Ascending aorta (tissue), 2 donors: ENCODE measurements at regions not wholly inside any gene's neighbourhood (a gene's known extent, or its start where the extent isn't known, plus 50 kb on each side); places are given as distances from the start of the nearest gene placed in this dataset.

Experiments
- DNase-seq, 2 donors: peaks; one replicate each; pipeline ENCODE4 v3.0.0-alpha.2; 2019; ENCODE audit warnings: low spot score in 2 of 2
- H3K27ac ChIP-seq, 2 donors: fragments of 200-600 bp; sonication (generic); one replicate each; pipeline ENCODE4 v1.5.1; 2016 to 2017; ENCODE audit warnings: mild to moderate bottlenecking in 1 of 2
- H3K27me3 ChIP-seq: fragments of 200-600 bp; sonication (generic); one replicate; pipeline ENCODE4 v1.5.1; 2017
- H3K36me3 ChIP-seq, 2 donors: fragments of 200-600 bp; sonication (generic); one replicate each; pipeline ENCODE4 v1.5.1; 2016
- H3K4me1 ChIP-seq, 2 donors: fragments of 200-600 bp; sonication (generic); one replicate each; pipeline ENCODE4 v1.5.1; 2016 to 2017; ENCODE audit warnings: mild to moderate bottlenecking in 1 of 2
- H3K4me3 ChIP-seq, 2 donors: fragments of 200-600 bp; sonication (generic); one replicate each; pipeline ENCODE4 v1.5.1; 2016 to 2017; ENCODE audit warnings: mild to moderate bottlenecking in 1 of 2
- H3K9me3 ChIP-seq, 2 donors: fragments of 200-600 bp; sonication (generic); one replicate each; pipeline ENCODE4 v1.5.1; 2016
- intact Hi-C: fragments of 100-400 bp; cut with DNase I; formaldehyde crosslinking; loops from one replicate; pipeline ENCODE4 v1.15.1; 2023
- TF ChIP-seq, protein P1 (sequence below), 3 experiments: fragments of 200-600 bp in 2 of 3; fragments of 450-650 bp in 1 of 3; sonication (generic) in 2 of 3; IDR thresholded peaks; one replicate each; pipeline ENCODE4 v1.5.1; 2016 to 2019; ENCODE audit warnings: antibody characterized with exemption in 3 of 3, mild to moderate bottlenecking in 1 of 3, moderate library complexity in 1 of 3

DNA sequence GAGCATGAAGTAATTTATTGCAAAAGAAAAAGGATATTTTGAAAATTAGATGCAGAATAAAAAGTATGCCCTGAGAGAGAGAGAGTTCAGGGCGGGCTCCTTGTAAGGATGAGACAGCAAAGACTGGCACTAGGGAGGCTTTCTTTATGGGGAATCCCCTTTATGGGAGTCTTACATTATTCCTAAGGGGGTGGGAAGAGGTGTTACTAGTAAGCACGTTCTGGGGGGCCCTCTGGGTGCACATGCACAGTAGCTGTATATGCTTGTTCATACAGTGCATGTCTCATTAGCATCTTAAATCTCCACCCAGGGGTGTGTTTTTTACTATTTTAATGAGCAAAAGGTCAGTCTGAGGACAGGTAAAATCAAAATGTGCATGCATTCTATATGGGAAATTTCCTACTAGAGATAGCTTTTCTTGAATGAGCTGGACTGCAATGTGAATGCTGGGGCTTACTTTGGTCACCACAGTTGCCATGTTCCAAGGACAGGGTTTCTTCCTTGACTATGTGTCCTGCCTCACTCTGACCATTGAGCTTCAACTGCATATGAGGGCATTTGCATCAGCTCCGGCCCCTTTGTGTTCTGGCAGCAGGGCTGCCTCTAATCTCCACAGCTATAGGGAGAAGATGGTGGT, 614.1 kb downstream of the NUF2 start:
- Histone ChIP-seq H3K4me1 (no peaks in the 10 kb centered on the region), H3K9me3 (no peaks in the 10 kb centered on the region), H3K4me3 (no peak overlapping the region), H3K27me3 (no peaks in the 10 kb centered on the region), H3K27ac (no peak overlapping the region), H3K36me3 (no peaks in the 10 kb centered on the region)
- no peak for DNase-seq
- intact Hi-C loops = no loop called here
- TF ChIP-seq, protein P1, sequence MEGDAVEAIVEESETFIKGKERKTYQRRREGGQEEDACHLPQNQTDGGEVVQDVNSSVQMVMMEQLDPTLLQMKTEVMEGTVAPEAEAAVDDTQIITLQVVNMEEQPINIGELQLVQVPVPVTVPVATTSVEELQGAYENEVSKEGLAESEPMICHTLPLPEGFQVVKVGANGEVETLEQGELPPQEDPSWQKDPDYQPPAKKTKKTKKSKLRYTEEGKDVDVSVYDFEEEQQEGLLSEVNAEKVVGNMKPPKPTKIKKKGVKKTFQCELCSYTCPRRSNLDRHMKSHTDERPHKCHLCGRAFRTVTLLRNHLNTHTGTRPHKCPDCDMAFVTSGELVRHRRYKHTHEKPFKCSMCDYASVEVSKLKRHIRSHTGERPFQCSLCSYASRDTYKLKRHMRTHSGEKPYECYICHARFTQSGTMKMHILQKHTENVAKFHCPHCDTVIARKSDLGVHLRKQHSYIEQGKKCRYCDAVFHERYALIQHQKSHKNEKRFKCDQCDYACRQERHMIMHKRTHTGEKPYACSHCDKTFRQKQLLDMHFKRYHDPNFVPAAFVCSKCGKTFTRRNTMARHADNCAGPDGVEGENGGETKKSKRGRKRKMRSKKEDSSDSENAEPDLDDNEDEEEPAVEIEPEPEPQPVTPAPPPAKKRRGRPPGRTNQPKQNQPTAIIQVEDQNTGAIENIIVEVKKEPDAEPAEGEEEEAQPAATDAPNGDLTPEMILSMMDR (IDR thresholded peaks at IDR 0.05) = no peak

DNA sequence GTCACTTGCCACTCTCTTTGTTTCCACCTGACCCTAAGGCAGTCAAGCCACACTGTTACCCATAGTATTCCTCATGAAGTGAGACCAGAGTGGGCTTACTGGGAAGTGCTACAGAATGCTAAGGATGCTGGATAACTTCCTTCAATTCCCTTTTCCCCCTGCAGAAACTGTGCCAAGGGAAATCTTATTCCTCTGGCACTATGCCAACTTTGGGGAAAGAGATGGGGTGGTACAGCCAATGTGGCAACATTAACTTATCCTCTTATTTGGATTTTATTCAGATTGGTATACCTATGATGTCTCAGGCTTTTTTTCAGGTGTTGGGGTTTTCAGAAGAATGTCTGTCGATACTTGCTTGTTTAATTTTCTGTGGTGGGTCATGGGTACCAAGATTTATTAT, 599.4 kb upstream of the PBX1 start:
- TF ChIP-seq, protein P1 (IDR thresholded peaks at IDR 0.05) = no peak
- Histone ChIP-seq H3K27ac (no peak overlapping the region), H3K27me3 (no peaks in the 10 kb centered on the region), H3K4me3 (no peak overlapping the region), H3K9me3 (peaks cover 5 to 17% of the 10 kb centered on the region in 2 donors), H3K4me1 (no peaks in the 10 kb centered on the region), H3K36me3 (no peaks in the 10 kb centered on the region)
- intact Hi-C loops = no loop called here
- no peak for DNase-seq

DNA sequence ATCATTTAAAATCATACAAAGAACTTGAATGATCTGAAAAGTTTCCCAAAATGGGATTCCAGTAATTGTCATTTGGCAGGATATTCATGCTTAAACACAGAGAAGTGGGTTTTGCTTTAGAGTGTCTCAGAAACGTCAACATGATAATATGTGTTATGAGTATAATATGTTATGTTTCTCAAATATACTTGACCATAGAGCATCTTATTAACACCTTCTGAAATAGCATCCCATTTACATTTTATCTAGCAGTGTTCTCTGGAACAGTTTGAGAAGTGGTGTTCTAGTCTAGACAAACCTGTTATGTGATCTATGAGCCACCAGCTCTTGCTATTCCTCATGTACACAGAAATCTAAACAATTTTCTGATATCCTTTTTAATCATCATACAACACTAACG, 588.8 kb upstream of the PBX1 start:
- Histone ChIP-seq H3K9me3 (peaks cover 0 to 6% of the 10 kb centered on the region in 2 donors), H3K36me3 (no peaks in the 10 kb centered on the region), H3K27ac (no peak overlapping the region), H3K4me3 (no peak overlapping the region), H3K27me3 (no peaks in the 10 kb centered on the region), H3K4me1 (no peaks in the 10 kb centered on the region)
- intact Hi-C loops = no loop called here
- DNase-seq = no peak
- TF ChIP-seq, protein P1 (IDR thresholded peaks at IDR 0.05) = no peak

DNA sequence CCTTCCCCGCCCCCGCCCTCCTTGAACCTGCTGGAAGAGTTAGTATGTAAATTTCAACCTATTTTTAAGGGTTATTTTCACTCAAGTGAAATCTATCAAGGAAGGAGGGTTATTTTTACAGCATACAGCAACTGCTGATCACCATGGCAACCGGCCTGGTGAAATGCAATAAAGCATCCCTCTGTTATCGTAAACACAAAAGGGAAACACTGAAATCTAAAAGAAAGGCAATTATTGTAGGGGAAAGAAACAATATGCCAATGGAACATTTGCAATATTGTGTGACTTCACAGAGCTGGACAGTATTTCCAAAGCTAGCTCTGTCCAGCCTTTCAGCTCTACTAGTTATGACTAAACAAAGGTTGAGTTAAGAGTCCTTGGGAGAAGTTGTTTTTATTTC, 588.3 kb upstream of the PBX1 start:
- no peak for DNase-seq
- Histone ChIP-seq H3K4me1 (no peaks in the 10 kb centered on the region), H3K4me3 (no peak overlapping the region), H3K36me3 (no peaks in the 10 kb centered on the region), H3K27me3 (no peaks in the 10 kb centered on the region), H3K27ac (no peak overlapping the region), H3K9me3 (peaks cover 0 to 6% of the 10 kb centered on the region in 2 donors)
- intact Hi-C loops = no loop called here
- TF ChIP-seq, protein P1 (IDR thresholded peaks at IDR 0.05) = no peak

DNA sequence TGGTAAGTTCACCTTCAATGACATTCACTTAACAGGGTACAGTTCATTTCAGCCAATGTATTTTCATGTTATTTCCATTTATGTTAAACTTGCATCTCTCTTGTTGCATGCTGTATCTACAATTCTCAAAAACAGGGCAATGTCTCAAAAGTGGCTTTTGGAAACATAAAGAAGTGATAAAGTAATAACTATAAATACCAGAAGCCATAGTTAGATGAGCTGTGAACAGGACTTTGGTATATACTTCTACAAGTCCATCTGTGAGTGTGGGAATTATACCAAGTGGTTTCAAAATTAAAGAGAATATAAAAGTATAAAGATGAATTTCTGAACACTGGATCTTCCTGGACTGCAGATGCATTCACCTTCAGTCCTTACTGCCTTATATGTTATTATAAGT, 585.4 kb upstream of the PBX1 start:
- Histone ChIP-seq H3K4me1 (no peaks in the 10 kb centered on the region), H3K9me3 (peaks cover 0 to under 1% of the 10 kb centered on the region in 2 donors), H3K27ac (no peak overlapping the region), H3K36me3 (no peaks in the 10 kb centered on the region), H3K27me3 (no peaks in the 10 kb centered on the region), H3K4me3 (no peak overlapping the region)
- no peak for DNase-seq
- TF ChIP-seq, protein P1 (IDR thresholded peaks at IDR 0.05) = no peak
- intact Hi-C loops = no loop called here

DNA sequence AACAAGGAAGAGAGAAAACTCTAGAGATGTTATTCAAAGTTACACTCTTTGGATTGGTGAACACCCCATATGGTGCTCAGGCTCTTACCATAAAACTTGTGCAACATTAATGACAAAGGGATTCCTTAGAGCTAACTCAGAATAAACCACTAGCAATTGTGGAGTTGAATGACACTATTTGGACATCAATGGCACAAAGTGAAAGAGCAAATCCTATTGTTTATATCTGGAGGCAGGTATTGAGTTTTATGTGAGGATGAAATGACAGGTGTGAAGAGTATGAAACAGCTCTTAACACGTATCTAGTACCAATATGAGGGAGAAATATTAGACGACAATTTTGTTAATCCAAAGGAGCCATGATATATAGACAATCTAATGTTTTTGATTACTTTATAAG, 584.9 kb upstream of the PBX1 start:
- no peaks in the 10 kb centered on the region for H3K9me3 ChIP-seq
- intact Hi-C loops = no loop called here
- no peak for DNase-seq
- no peaks in the 10 kb centered on the region for H3K36me3 ChIP-seq
- TF ChIP-seq, protein P1 (IDR thresholded peaks at IDR 0.05) = no peak
- no peaks in the 10 kb centered on the region for H3K4me1 ChIP-seq
- no peaks in the 10 kb centered on the region for H3K27me3 ChIP-seq
- H3K4me3 ChIP-seq = no peak overlapping the region
- no peak overlapping the region for H3K27ac ChIP-seq
